GM12873 (cell line): ENCODE measurements at regions not wholly inside any gene's neighbourhood (a gene's known extent, or its start where the extent isn't known, plus 50 kb on each side); places are given as distances from the start of the nearest gene placed in this dataset.

Source experiments
- CTCF ChIP-seq: IDR thresholded peaks from 2 replicates; pipeline ENCODE4 v1.5.1; 2012; ENCODE audit warnings: low read depth, mild to moderate bottlenecking, moderate library complexity, low read length, control low read depth; ENCODE audit not compliant: insufficient read depth; ENCODE audit errors: missing control alignments

GRCh38 chr6:93919365-93919764 is 500.0 kb upstream of the EPHA7 start:
- no peak for TF ChIP-seq CTCF

- TF ChIP-seq CTCF, result no peak
These were observed 498.9 kb upstream of the EPHA7 start for GRCh38 chr6:93918258-93918657.

- no peak for TF ChIP-seq CTCF
These were observed 497.9 kb upstream of the EPHA7 start for GRCh38 chr6:93917216-93917615.

- no peak for TF ChIP-seq CTCF
These were observed 497.4 kb upstream of the EPHA7 start for GRCh38 chr6:93916716-93917115.

- TF ChIP-seq CTCF, result no peak
These were observed 496.6 kb upstream of the EPHA7 start for GRCh38 chr6:93915961-93916360.

GRCh38 chr6:93902517-93902916 is 483.2 kb upstream of the EPHA7 start:
- TF ChIP-seq CTCF, result no peak

GRCh38 chr6:93900142-93900541 is 480.8 kb upstream of the EPHA7 start:
- TF ChIP-seq CTCF, result no peak
